Activated CD4-positive, alpha-beta T cell treated with anti-CD3 and anti-CD28 coated beads, Interleukin-2, amount 10 ng/mL, durations not matched to agents 24 days and 14 days (primary cell): ENCODE measurements at regions not wholly inside any gene's neighbourhood (a gene's known extent, or its start where the extent isn't known, plus 50 kb on each side); places are given as distances from the start of the nearest gene placed in this dataset.
"Not testable (repeated sequence)": the region's sequence is repeated elsewhere in the genome, so short reads cannot be mapped to it uniquely, and the experiment has no call there.

Experiments used
- DNase-seq: peaks from one replicate; pipeline ENCODE4 v3.0.0; 2022
- H3K27ac Mint-ChIP-seq: one replicate; pipeline ENCODE4 v1.8.0; 2022; ENCODE audit warnings: mild to moderate bottlenecking, mixed read lengths
- H3K27me3 Mint-ChIP-seq: one replicate; pipeline ENCODE4 v1.8.0; 2022; ENCODE audit warnings: mixed read lengths
- H3K36me3 Mint-ChIP-seq: one replicate; pipeline ENCODE4 v1.8.0; 2022; ENCODE audit warnings: low read depth, mild to moderate bottlenecking, mixed read lengths
- H3K4me1 Mint-ChIP-seq: one replicate; pipeline ENCODE4 v1.8.0; 2021; ENCODE audit warnings: mixed read lengths
- H3K4me3 Mint-ChIP-seq: one replicate; pipeline ENCODE4 v1.8.0; 2022; ENCODE audit warnings: mild to moderate bottlenecking, moderate library complexity, mixed read lengths
- H3K9me3 Mint-ChIP-seq: one replicate; pipeline ENCODE4 v1.8.0; 2021; ENCODE audit warnings: mixed read lengths
- intact Hi-C: fragments of 100-400 bp; cut with micrococcal nuclease; formaldehyde crosslinking; loops from one replicate; pipeline ENCODE4 v1.15.1; 2023

DNA sequence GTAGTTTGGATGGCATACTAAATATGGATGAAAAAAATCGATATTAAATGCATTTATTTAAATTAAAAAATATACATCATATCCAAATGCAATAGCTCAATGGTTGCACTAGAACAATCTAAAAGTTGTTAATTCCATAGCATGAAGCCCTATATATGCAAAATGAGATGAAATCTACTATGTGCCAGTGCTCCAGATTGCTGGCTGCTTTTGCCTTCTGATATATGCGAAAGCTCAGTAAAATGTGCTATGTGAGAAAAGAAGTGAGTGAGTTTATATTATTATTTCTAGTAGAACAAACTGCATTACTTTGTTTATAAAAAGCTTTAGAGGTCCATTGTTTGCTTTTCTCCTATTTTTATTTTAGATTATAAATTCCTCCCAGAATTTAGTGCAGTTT lies 186.7 kb downstream of the MAT2B start:
- Mint-ChIP-seq H3K4me3 (no peak overlapping the region), H3K27ac (no peak overlapping the region), H3K4me1 (no peaks in the 10 kb centered on the region), H3K27me3 (no peaks in the 10 kb centered on the region), H3K9me3 (no peaks in the 10 kb centered on the region), H3K36me3 (no peaks in the 10 kb centered on the region)
- DNase-seq: no peak
- intact Hi-C loops: loop anchor here (10.0 kb wide), 1 partner anchor 813 kb away; no protein-coding TSS in a partner anchor

DNA sequence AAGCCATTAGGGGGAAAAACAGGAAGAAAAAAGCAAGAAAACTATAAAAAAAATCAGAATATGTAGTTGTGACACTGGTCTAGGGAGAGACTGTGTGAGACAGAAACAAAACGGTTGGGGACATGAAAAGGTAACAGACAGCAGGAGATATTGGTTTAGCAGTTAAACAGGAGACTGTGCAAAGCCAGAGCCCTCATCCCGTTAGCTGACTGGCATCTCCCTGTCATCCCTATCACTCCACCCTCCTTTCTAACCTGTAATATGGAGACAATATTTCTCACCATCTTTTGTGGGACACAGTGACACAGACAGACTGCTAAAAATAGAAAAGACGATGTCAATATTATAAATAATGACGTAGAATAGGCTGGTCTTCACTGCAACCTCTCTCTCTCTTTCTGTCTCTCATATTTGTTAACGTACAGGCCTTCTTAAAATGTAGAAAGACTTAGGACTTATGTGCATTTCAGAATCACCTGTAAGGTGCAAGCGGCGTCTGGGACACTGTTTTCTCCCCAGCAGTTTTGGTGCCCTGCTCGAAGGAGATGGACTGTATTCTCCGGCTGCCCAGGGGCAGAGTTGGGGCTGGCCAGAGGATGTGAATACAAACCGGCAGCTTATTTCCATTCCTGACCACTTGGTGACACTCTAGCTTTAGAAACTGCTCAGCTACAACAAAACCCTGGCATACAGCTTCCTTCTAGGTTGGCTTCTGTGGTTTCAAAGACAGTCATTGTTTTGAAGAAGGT lies 190.6 kb downstream of the MAT2B start:
- Mint-ChIP-seq H3K4me3 (no peak overlapping the region), H3K27me3 (no peaks in the 10 kb centered on the region), H3K36me3 (no peaks in the 10 kb centered on the region), H3K27ac (no peak overlapping the region), H3K4me1 (no peaks in the 10 kb centered on the region), H3K9me3 (no peaks in the 10 kb centered on the region)
- intact Hi-C loops: loop anchor here (10.0 kb wide), 1 partner anchor 809 kb away; no protein-coding TSS in a partner anchor
- no peak for DNase-seq

DNA sequence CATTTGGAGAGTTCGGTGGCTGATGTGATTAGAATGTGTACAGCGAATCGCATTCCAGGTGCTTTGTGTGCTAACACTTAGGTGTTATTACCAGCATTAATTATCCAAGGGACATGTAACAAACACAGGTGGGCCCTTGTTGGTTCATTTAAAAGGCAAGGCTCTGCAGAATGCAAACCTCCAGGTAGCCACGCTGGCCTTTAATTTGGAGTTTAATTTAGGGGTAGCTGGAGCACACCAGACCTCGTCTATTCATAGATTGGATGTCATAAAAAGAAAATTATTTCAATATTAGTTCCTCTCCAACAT lies 191.1 kb downstream of the MAT2B start:
- no peak overlapping the region for H3K4me3 Mint-ChIP-seq
- no peak for DNase-seq
- no peak overlapping the region for H3K27ac Mint-ChIP-seq
- H3K36me3 Mint-ChIP-seq: no peaks in the 10 kb centered on the region
- no peaks in the 10 kb centered on the region for H3K27me3 Mint-ChIP-seq
- H3K9me3 Mint-ChIP-seq: no peaks in the 10 kb centered on the region
- H3K4me1 Mint-ChIP-seq: no peaks in the 10 kb centered on the region
- intact Hi-C loops: loop anchor here (10.0 kb wide), 1 partner anchor 808 kb away; no protein-coding TSS in a partner anchor

DNA sequence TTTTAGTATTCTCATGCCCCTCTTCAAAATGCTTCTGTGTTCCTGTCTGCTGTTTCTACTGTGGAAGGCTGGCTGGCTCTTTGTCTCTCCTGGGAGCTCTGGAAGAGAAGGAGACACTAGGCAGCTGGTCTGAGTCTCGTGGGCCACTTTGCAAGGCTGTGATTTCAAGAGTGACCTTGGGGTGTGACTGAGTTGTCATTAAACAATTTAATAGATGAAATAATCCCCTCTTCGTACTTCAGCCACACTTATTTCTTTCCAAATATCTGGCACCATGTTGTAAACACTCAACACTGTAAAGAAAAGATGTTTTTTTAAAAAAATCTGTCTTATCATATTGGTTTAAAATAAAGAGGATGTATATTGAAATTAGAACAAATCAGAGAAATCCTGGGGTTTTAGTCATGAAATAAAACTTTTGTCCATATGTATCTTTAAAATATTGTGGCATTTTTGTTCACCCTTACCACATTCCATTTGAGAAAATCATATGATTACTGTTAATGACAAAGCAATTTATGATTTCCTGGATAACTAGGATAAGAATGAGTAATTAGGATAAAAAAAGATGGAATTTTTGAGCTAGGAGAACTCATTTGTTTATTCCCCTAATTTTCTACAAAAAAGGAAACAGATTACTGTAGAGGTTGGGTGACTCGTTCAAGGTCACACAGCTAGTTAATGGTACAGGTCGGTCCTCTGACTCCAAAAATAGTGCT lies 200.8 kb downstream of the MAT2B start:
- intact Hi-C loops: no loop called here
- no peaks in the 10 kb centered on the region for H3K27me3 Mint-ChIP-seq
- H3K9me3 Mint-ChIP-seq: no peaks in the 10 kb centered on the region

DNA sequence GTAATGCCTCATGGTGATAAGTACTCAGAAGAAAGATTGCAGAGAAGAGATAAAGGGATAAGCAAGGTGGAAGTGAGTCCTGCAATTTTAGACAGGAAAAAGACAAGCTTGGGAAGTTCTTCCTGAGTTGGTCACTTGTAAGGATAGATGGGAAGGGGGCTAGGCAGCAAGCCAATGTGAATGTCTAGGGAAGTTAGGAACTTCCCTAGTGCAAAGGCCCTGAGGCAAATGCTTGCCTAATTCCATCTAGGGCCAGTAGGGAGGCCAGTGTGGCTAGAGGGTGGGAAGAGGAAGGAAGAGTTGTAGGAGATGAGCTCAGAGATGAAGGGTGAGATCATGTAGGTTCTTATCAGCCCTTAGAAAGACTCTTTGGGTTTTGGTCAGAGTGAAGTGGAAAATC lies 206.6 kb downstream of the MAT2B start:
- Mint-ChIP-seq H3K27me3 (no peaks in the 10 kb centered on the region), H3K27ac (no peak overlapping the region), H3K36me3 (no peaks in the 10 kb centered on the region), H3K4me1 (no peaks in the 10 kb centered on the region), H3K9me3 (no peaks in the 10 kb centered on the region), H3K4me3 (no peak overlapping the region)
- intact Hi-C loops: no loop called here
- DNase-seq: no peak

More for the DNA sequence above, 200.8 kb downstream of the MAT2B start:
- H3K27ac Mint-ChIP-seq: no peak overlapping the region
- H3K4me3 Mint-ChIP-seq: no peak overlapping the region
- H3K4me1 Mint-ChIP-seq: no peaks in the 10 kb centered on the region
- no peaks in the 10 kb centered on the region for H3K36me3 Mint-ChIP-seq
- DNase-seq: no peak

DNA sequence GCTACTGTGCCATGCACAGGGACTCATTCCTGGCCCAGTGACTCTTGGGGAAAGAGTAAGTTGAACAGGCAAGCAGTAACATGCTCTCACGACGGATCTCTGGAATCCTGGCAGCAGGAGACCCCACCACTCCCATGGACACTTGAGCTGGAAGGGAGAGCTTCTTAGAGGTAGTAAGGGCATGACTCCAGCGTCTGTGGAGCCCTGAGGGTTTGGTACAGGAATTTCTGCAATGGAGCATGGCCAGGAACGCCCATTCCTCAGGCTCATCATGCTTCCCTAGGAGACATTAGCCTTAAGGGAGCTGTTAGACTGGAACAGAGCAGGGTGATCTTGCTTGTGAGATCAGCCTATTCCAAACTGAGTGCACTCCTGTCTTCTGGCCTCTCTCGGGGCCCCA lies 212.9 kb downstream of the MAT2B start:
- Mint-ChIP-seq H3K4me1 (no peaks in the 10 kb centered on the region), H3K4me3 (no peak overlapping the region), H3K27ac (no peak overlapping the region), H3K27me3 (no peaks in the 10 kb centered on the region), H3K9me3 (no peaks in the 10 kb centered on the region), H3K36me3 (no peaks in the 10 kb centered on the region)
- DNase-seq: no peak
- intact Hi-C loops: no loop called here

DNA sequence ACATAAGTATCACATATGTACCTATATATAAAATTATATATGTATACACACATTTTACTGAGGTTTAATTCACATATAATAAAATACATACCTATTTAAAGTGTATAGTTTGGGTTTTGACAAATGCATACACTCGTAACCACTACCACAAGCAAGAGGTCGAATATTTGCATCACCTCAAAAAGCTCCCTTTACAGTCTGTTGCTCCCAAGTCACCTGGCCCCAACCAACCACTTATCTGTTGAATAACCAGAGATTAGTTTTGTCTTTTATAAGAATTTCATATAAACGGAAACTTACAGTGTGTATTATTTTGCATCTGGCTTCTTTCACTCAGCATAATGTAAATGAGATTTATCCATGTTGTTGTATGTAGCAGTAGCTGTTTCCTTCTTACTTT lies 218.9 kb downstream of the MAT2B start:
- no peaks in the 10 kb centered on the region for H3K27me3 Mint-ChIP-seq
- H3K4me3 Mint-ChIP-seq: no peak overlapping the region
- DNase-seq: no peak
- no peaks in the 10 kb centered on the region for H3K4me1 Mint-ChIP-seq
- H3K9me3 Mint-ChIP-seq: no peaks in the 10 kb centered on the region
- no peaks in the 10 kb centered on the region for H3K36me3 Mint-ChIP-seq
- intact Hi-C loops: no loop called here
- H3K27ac Mint-ChIP-seq: no peak overlapping the region

DNA sequence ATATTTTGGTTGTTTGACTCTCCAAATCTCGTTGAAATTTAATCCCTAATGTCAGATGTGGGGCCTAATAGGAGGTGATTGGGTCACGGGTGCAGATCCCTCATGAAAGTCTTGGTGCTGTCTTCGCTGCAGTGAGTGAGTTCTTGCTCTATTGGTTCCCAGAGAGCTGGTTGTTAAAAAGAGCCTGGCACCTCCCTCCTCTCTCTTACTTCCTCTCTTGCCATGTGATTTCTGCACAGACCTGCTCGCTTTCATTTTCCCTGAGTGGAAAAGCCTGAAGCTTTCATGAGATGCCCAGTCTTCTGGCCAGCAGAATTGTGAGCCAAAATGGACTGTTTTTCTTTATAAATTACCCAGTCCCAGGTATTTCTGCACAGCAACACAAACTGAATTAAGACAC lies 221.6 kb downstream of the MAT2B start:
- Mint-ChIP-seq H3K4me1 (no peaks in the 10 kb centered on the region), H3K27me3 (no peaks in the 10 kb centered on the region), H3K9me3 (no peaks in the 10 kb centered on the region), H3K4me3 (no peak overlapping the region), H3K27ac (no peak overlapping the region), H3K36me3 (no peaks in the 10 kb centered on the region)
- DNase-seq: no peak
- intact Hi-C loops: no loop called here

DNA sequence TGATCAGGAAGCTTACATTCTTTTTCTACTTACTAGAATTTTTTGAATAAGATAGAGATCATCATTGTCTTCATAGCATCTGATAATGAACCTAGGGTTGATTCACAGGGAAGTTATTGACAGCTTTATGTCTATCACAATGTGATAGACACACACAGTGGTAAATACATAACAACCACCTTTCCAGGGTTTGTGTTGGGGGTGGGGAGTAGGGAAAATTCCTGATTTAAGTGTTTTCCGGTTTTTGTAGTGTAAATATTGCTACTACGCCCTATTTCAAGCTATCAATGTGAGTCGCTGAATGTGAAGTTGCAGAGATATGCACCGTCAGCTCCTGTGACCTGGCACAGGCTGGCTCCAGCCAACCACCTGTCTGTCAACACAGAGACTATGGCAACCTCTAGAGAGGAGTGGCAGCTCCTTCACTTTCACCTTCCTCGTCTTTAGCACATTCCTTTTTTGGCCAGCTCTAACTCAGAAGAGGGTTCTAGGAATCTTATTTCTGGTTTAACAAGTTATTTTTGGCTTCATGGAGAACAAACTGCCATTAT lies 224.9 kb downstream of the MAT2B start:
- H3K27me3 Mint-ChIP-seq: no peaks in the 10 kb centered on the region
- no peaks in the 10 kb centered on the region for H3K36me3 Mint-ChIP-seq
- no peaks in the 10 kb centered on the region for H3K4me1 Mint-ChIP-seq
- no peaks in the 10 kb centered on the region for H3K9me3 Mint-ChIP-seq
- H3K4me3 Mint-ChIP-seq: no peak overlapping the region
- no peak for DNase-seq
- intact Hi-C loops: no loop called here
- no peak overlapping the region for H3K27ac Mint-ChIP-seq

DNA sequence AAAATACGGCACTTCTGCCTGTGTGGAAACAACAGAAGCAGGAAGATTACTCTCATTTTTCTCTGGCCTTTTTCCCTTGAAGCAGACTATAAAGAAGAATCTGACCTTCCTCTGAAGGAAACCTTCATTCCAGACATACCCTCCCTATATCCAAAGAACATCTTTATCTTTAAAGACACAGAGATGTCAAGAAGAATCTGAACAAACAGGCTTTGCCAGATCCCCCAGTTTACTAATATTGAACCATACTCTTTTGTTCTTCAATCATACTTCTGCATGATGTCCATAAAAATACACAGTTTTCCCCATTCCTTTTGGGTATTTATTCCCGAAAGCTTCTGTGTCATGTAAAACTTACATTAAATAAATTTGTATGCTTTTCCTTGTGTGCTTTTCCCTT lies 225.8 kb downstream of the MAT2B start:
- no peaks in the 10 kb centered on the region for H3K27me3 Mint-ChIP-seq
- intact Hi-C loops: no loop called here

DNA sequence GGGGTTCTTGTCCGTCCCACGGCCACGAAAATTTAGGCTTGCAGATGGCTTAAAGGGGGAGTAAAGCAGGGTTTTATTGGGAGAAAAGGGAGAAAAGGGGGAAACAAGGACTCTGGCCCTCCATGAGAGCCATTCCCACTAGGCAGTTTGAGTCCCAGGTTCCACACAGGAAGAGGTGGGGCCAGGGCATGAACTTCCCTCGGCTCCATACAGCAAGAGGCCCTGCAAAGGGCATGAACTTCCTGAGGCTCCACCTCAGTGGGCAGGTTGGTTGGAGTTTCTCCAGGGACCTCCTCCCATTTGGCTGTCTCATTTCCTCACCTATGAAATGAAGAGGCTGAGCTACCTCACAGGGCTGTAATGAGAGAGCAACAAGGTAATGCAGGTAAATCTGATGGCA lies 229.7 kb downstream of the MAT2B start:
- intact Hi-C loops: no loop called here
- DNase-seq: no peak
- H3K36me3 Mint-ChIP-seq: no peaks in the 10 kb centered on the region
- no peak overlapping the region for H3K4me3 Mint-ChIP-seq
- H3K27me3 Mint-ChIP-seq: no peaks in the 10 kb centered on the region
- H3K9me3 Mint-ChIP-seq: no peaks in the 10 kb centered on the region
- H3K27ac Mint-ChIP-seq: no peak overlapping the region
- H3K4me1 Mint-ChIP-seq: no peaks in the 10 kb centered on the region

More for the DNA sequence above, 225.8 kb downstream of the MAT2B start:
- no peaks in the 10 kb centered on the region for H3K4me1 Mint-ChIP-seq
- no peak overlapping the region for H3K4me3 Mint-ChIP-seq
- no peak for DNase-seq
- no peak overlapping the region for H3K27ac Mint-ChIP-seq
- no peaks in the 10 kb centered on the region for H3K36me3 Mint-ChIP-seq
- H3K9me3 Mint-ChIP-seq: no peaks in the 10 kb centered on the region

DNA sequence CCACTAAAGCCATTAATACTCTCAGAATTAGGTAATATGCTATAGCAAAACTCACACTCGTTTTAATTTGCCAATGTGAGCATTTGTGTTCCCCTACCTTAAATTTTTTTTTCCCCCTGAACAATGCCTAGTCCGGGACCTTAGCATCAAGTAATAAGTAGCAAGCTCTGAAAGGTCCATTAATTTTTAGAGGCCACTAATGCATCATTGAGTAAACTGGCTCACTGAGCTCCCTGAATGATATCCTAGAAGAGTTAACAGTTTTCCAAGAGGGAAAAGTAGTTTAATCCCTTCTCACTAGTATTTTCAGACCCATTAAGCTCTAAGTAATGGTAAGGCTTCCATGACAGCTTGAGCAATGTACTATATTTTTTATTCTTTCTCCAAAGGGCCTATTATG lies 242.2 kb downstream of the MAT2B start:
- intact Hi-C loops: no loop called here
- Mint-ChIP-seq H3K27ac (no peak overlapping the region), H3K4me1 (no peaks in the 10 kb centered on the region), H3K36me3 (no peaks in the 10 kb centered on the region), H3K4me3 (no peak overlapping the region), H3K27me3 (no peaks in the 10 kb centered on the region), H3K9me3 (no peaks in the 10 kb centered on the region)
- DNase-seq: no peak

DNA sequence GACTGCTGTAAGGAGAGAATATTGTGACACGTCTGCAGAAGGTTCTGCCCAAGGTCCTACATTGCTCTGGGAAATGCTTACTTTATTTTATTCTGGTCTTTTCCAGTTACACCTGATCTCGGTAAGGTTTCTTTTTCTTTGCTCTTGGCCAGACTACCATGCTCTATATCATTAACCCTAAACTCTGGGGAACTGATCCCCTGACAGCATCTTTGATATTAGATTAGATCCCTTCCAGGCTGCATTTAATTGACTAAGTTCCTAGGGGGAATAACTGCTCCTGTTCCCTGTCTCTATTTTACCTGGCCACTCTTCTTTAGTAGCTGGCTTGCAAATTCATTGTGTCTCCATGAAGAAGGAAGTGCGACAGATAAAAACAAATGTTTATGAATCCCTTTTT lies 243.5 kb downstream of the MAT2B start:
- no peak overlapping the region for H3K27ac Mint-ChIP-seq
- no peaks in the 10 kb centered on the region for H3K27me3 Mint-ChIP-seq
- H3K36me3 Mint-ChIP-seq: no peaks in the 10 kb centered on the region
- no peak overlapping the region for H3K4me3 Mint-ChIP-seq
- H3K9me3 Mint-ChIP-seq: no peaks in the 10 kb centered on the region
- DNase-seq: no peak
- H3K4me1 Mint-ChIP-seq: no peaks in the 10 kb centered on the region
- intact Hi-C loops: no loop called here

DNA sequence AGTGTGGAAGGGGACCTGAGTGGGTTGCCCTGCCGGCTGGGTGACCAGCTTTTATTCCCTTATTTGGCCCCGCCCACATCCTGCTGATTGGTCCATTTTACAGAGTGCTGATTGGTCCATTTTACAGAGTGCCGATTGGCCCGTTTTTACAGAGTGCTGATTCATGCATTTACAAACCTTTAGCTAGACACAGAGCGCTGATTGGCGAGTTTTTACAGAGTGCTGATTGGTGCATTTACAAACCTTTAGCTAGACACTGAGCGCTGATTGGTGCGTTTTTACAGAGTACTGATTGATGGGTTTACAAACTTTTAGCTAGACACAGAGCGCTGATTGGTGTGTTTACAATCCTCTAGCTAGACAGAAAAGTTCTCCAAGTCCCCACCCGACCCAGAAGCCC lies 245.0 kb downstream of the MAT2B start:
- H3K27me3 Mint-ChIP-seq, H3K9me3 Mint-ChIP-seq, H3K36me3 Mint-ChIP-seq, intact Hi-C loops, H3K4me1 Mint-ChIP-seq, H3K27ac Mint-ChIP-seq, H3K4me3 Mint-ChIP-seq, DNase-seq: not testable (repeated sequence)
